ENCODE measurements at regions not wholly inside any gene's neighbourhood (a gene's known extent, or its start where the extent isn't known, plus 50 kb on each side); places are given as distances from the start of the nearest gene placed in this dataset.

DNA sequence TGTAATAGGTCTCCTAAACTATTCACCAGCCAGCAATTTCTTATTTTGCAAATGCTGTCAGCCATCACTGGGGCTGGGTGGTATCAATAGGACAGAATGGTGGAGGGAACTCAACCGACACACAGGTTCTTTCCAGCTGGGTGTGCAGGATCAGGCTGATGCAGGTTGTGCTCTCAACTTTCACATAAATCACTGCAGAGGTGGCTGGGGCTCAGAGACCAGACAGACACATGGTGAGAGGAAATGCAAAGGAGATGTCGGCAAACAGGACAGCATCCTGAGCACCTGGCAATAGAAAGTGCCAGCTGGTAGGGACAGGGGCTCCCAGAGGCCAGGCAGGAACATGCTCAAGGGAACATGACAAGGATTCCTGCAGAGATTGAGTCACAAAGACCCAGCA, 254.9 kb downstream of the SOD2 start:
- TF ChIP-seq CTCF (IDR thresholded peaks at IDR 0.05) (no peak), EP300 (IDR thresholded peaks at IDR 0.05) (no peak)

Data from tibial nerve (tissue), 4 donors.